Progenitor cell of endocrine pancreas (in vitro differentiated cells): ENCODE measurements at regions not wholly inside any gene's neighbourhood (a gene's known extent, or its start where the extent isn't known, plus 50 kb on each side); places are given as distances from the start of the nearest gene placed in this dataset.

Experiments used
- DNase-seq: peaks from one replicate; pipeline ENCODE4 v3.0.0; 2021; ENCODE audit warnings: low spot score; ENCODE audit not compliant: unreplicated experiment
- H3K27ac Mint-ChIP-seq: 2 replicates; pipeline ENCODE4 v1.8.0; 2021; ENCODE audit warnings: mild to moderate bottlenecking, moderate library complexity, mixed read lengths
- H3K27me3 Mint-ChIP-seq: 2 replicates; pipeline ENCODE4 v1.8.0; 2021; ENCODE audit warnings: mixed read lengths
- H3K36me3 Mint-ChIP-seq: 2 replicates; pipeline ENCODE4 v1.8.0; 2022; ENCODE audit warnings: mixed read lengths; ENCODE audit not compliant: insufficient read depth
- H3K4me1 Mint-ChIP-seq: 2 replicates; pipeline ENCODE4 v1.8.0; 2021; ENCODE audit warnings: low read depth, mixed read lengths
- H3K4me3 Mint-ChIP-seq: 2 replicates; pipeline ENCODE4 v1.8.0; 2021; ENCODE audit warnings: low read depth, mild to moderate bottlenecking, moderate library complexity, mixed read lengths
- H3K9me3 Mint-ChIP-seq: 2 replicates; pipeline ENCODE4 v1.8.0; 2021; ENCODE audit warnings: low read depth, mixed read lengths
- TF ChIP-seq, protein P1 (sequence below): fragments of 200-600 bp; sonication (generic); IDR thresholded peaks from one replicate; pipeline ENCODE4 v1.5.0; 2021; ENCODE audit warnings: antibody characterized with exemption, mild to moderate bottlenecking; ENCODE audit not compliant: unreplicated experiment

DNA sequence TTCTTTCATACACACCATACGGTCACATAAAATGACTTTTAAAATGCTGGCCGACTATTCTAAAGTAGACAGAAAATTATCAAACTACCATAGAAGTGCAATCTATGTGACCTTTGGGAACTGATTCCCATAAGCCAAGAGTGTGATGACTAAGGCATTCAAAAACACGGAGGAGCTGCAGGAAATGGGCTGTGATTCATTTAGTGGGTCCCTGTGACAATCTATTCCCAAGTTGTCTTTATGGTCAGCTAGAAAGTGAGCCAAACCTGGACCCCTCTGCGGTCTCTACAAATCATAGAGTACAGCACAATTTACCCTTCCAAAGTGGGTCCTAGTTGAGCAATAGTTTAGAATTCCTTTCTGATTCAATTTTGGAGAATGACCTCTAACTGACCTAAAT, 251.5 kb upstream of the CBLB start:
- Mint-ChIP-seq H3K4me3 (no peak overlapping the region), H3K4me1 (no peaks in the 10 kb centered on the region), H3K9me3 (no peaks in the 10 kb centered on the region), H3K36me3 (no peaks in the 10 kb centered on the region), H3K27ac (no peak overlapping the region), H3K27me3 (no peaks in the 10 kb centered on the region)
- no peak for DNase-seq
- TF ChIP-seq, protein P1, sequence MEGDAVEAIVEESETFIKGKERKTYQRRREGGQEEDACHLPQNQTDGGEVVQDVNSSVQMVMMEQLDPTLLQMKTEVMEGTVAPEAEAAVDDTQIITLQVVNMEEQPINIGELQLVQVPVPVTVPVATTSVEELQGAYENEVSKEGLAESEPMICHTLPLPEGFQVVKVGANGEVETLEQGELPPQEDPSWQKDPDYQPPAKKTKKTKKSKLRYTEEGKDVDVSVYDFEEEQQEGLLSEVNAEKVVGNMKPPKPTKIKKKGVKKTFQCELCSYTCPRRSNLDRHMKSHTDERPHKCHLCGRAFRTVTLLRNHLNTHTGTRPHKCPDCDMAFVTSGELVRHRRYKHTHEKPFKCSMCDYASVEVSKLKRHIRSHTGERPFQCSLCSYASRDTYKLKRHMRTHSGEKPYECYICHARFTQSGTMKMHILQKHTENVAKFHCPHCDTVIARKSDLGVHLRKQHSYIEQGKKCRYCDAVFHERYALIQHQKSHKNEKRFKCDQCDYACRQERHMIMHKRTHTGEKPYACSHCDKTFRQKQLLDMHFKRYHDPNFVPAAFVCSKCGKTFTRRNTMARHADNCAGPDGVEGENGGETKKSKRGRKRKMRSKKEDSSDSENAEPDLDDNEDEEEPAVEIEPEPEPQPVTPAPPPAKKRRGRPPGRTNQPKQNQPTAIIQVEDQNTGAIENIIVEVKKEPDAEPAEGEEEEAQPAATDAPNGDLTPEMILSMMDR, result no peak

DNA sequence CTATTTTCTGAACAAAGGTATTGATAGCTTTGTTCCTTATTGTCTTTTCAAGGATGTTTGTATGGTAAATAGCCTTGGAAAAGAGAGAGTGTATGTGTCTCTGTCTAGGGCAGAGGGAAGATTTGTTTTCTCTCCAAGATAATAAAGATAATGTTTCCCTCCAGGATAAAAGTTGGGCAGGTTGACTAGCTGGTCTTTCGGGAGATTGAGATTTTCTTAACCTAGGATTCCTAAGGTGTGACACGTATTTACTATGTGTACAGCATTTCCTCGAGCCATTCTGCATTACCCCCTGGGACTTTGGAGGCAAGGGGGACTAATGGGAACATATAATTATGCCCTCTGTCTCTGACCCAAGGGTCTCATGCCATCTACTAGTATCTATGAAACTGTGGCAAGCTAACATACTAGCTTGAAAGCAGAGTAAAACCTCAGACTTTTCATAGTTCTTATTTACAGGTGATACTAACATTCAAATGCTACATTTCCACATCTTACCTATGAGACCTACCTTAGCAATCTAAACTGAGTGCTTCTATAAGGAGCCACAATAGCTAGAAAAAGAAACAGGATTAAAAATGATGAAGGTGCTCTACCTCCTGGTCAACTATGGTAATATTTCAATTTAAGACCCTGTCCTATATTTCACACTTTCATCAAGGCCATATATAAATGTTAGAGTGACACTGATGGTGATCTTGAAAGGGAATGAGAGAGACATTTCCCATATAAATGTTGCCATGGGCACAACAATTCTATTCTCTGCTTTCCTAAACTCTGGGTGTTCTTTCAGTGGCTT, 252.9 kb upstream of the CBLB start:
- Mint-ChIP-seq H3K27me3 (no peaks in the 10 kb centered on the region), H3K9me3 (no peaks in the 10 kb centered on the region), H3K4me3 (no peak overlapping the region), H3K36me3 (no peaks in the 10 kb centered on the region), H3K27ac (no peak overlapping the region), H3K4me1 (peaks cover 3% of the 10 kb centered on the region)
- no peak for DNase-seq
- TF ChIP-seq, protein P1, result no peak

DNA sequence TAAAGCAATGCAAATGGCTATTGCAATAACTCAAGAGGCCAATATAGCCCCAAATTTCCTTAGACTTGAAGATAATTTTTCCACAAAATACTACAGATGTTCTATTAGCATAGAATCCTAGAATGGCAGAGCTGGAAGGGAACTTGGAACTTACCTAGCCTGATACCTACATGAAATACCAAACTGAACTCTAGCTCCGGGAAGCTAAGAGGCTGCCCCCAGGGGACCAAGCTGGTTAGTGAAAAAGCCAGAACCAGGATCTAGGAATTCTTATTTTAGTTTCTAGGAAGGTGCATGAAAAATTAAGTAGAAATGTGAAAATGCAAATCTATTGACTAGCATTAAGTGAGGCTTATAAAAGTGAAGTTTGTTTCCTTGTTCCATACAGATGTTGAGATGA, 256.0 kb upstream of the CBLB start:
- TF ChIP-seq, protein P1, result no peak
- H3K36me3 Mint-ChIP-seq, result no peaks in the 10 kb centered on the region
- H3K4me3 Mint-ChIP-seq, result no peak overlapping the region
- no peak overlapping the region for H3K27ac Mint-ChIP-seq
- peaks cover 5% of the 10 kb centered on the region for H3K9me3 Mint-ChIP-seq
- H3K4me1 Mint-ChIP-seq, result peaks cover 6% of the 10 kb centered on the region
- no peak for DNase-seq
- no peaks in the 10 kb centered on the region for H3K27me3 Mint-ChIP-seq

DNA sequence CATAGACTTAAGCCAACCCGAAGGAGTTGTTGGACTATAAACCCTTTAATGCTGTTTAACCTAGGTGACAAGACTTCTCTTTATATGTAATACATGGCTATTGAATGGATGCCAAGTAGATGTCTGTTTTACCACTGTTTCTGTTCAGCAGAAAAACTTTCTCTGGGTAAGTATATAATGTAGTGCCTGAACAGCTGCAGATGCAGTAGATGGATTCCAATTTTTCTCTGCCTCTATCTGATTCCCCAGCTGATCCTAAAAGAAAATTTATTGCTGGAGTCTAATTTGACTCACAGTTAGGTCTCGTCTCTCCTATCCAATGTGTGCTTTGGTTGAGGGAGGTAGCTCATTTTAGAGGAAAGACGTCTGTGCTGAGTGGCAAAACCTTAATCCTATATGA, 256.5 kb upstream of the CBLB start:
- Mint-ChIP-seq H3K27me3 (no peaks in the 10 kb centered on the region), H3K36me3 (no peaks in the 10 kb centered on the region), H3K4me1 (peaks cover 6% of the 10 kb centered on the region)

DNA sequence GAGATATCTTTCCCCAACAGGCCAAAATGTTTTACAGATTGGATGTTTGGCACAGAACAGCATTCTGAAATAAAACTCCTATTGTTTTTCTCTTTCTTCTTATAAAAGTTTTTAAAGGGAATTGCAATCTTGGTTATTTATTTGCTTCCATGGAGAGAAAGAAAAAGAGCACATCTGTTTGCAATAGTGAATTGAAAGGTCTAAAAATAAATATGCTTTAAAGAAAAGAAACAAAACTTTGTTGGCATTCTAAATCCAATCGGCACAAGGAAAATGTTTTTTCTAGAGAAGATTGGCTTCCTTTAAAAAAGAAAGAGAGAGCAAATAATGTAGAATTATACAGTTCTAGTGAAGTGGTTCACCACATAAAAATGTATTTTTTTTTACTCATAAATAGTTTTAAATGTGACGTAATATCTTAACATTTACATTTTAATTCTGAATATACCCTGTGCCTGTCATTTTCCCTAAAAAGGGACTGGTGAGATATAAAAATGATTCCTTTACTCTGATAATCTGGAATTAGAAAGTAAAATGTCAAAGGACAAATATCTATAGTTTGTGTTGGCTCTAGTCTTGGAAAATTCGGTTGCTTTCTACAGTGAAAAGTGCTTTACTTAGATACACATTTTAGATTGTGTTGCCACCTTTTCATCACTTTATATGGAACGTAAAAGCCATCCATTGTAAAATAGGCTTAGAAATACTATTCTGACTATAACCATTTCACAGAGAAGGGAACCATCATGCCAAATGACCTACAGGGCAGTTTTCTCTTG, 257.4 kb upstream of the CBLB start:
- Mint-ChIP-seq H3K4me3 (no peak overlapping the region), H3K4me1 (peaks cover 9% of the 10 kb centered on the region), H3K9me3 (peaks cover 5% of the 10 kb centered on the region), H3K27ac (no peak overlapping the region), H3K36me3 (no peaks in the 10 kb centered on the region), H3K27me3 (no peaks in the 10 kb centered on the region)
- no peak for DNase-seq
- TF ChIP-seq, protein P1, result no peak

More for the DNA sequence above, 256.5 kb upstream of the CBLB start:
- Mint-ChIP-seq H3K4me3 (no peak overlapping the region), H3K9me3 (peaks cover 5% of the 10 kb centered on the region), H3K27ac (no peak overlapping the region)
- no peak for DNase-seq
- TF ChIP-seq, protein P1, result no peak
